H1 (cell line): ENCODE measurements at regions not wholly inside any gene's neighbourhood (a gene's known extent, or its start where the extent isn't known, plus 50 kb on each side); places are given as distances from the start of the nearest gene placed in this dataset.

ENCODE experiments used
- ATF2 ChIP-seq: IDR thresholded peaks from 2 replicates; pipeline ENCODE4 v1.6.1; 2012; ENCODE audit warnings: low read length, inconsistent platforms
- CTCF ChIP-seq, 3 experiments: IDR thresholded peaks; 1 replicate in 2 of 3; 2 replicates in 1 of 3; pipeline versions ENCODE4 v1.5.1 to v1.6.1; 2011; ENCODE audit warnings: low read length in 3 of 3, mild to moderate bottlenecking in 3 of 3, inconsistent platforms in 2 of 3, low read depth in 1 of 3, moderate library complexity in 1 of 3; ENCODE audit not compliant: insufficient read depth in 1 of 3; ENCODE audit errors: control extremely low read depth in 1 of 3
- EZH2 ChIP-seq: fragments of 200-600 bp; sonication (generic); IDR thresholded peaks from 2 replicates; pipeline ENCODE4 v1.7.1; 2012; ENCODE audit warnings: low read depth, mild to moderate bottlenecking, moderate library complexity, low read length, inconsistent platforms; ENCODE audit not compliant: severe bottlenecking
- GABPA ChIP-seq: IDR thresholded peaks from 2 replicates; pipeline ENCODE4 v1.6.1; 2011; ENCODE audit warnings: mild to moderate bottlenecking, low read length, moderate library complexity, borderline replicate concordance; ENCODE audit not compliant: insufficient read depth
- SIN3A ChIP-seq, 2 experiments: IDR thresholded peaks in 1 of 2; conservative IDR thresholded peaks in 1 of 2; 2 replicates each; pipeline ENCODE4 v1.6.1; 2011 to 2012; ENCODE audit warnings: low read length in 2 of 2, improper control_type of control experiment in 1 of 2, low read depth in 1 of 2, mild to moderate bottlenecking in 1 of 2
- SP2 ChIP-seq: IDR thresholded peaks from 2 replicates; pipeline ENCODE4 v1.6.1; 2012; ENCODE audit warnings: mild to moderate bottlenecking, low read length, inconsistent platforms
- TAF1 ChIP-seq: IDR thresholded peaks from 2 replicates; pipeline ENCODE4 v1.6.1; 2011; ENCODE audit warnings: mild to moderate bottlenecking, low read depth, low read length
- ZNF274 ChIP-seq: IDR thresholded peaks from 2 replicates; pipeline ENCODE4 v1.7.0; 2012; ENCODE audit warnings: low read length, borderline replicate concordance; ENCODE audit errors: extremely low read depth

GRCh38 chr14:42565556-42565955 is 958.9 kb downstream of the LRFN5 start:
- TF ChIP-seq CTCF (IDR thresholded peaks at IDR 0.05; ENCODE audit: control extremely low read depth in 1 of 3, insufficient read depth in 1 of 3, low read depth in 1 of 3, low read length in 3 of 3) = no peak
- no peak for TF ChIP-seq SP2
- TF ChIP-seq SIN3A (conservative IDR thresholded peaks at IDR 0.05 in 1 of 2, IDR thresholded peaks at IDR 0.05 in 1 of 2; ENCODE audit: low read depth in 1 of 2, low read length in 2 of 2) = no peak
- TF ChIP-seq GABPA = no peak
- TF ChIP-seq ZNF274 = no peak
- TF ChIP-seq TAF1 = no peak
- TF ChIP-seq EZH2 = no peak
- no peak for TF ChIP-seq ATF2
